Stimulated activated CD8-positive, alpha-beta memory T cell treated with anti-CD3 and anti-CD28 coated beads, Interleukin-12 subunit alpha, Interleukin-12 subunit beta, amount 100 ng/mL, for 4 hours (primary cell): ENCODE measurements at regions not wholly inside any gene's neighbourhood (a gene's known extent, or its start where the extent isn't known, plus 50 kb on each side); places are given as distances from the start of the nearest gene placed in this dataset.

ENCODE experiments used
- DNase-seq: peaks from one replicate; pipeline ENCODE4 v3.0.0-alpha.2; 2020; ENCODE audit warnings: low read depth

DNA sequence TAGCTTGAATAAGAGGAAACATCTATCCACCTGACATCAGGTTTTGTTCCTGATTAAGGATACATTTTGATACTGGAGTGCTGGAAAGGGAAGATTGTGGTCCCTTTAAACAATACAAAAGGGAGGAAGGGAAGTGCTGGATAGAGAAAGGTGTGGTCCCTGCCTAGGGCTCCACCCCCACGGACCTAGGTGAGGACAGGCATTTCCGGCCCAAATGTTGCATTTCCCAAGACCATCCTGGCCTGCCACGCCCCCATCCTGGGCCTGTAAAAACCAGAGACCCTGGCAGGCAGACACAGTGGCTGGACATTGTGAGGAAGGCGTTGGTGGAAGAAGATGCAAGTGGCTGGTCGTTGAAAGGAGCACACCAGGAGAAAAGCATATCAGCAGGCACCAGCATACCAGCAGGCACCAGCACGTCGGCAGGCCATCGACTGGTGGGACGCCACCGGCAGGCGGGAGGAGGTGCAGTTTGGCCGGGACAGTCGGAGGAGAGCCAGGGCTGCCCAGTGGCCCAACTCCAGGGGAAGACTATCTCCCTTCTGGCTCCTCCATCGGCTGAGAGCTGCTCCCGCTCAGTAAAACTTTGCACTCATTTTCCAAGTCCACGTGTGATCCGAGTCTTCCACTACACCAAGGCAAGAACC lies 53.2 kb upstream of the AMN1 start:
- no peak for DNase-seq

GRCh38 chr12:31780096-31780495 lies 51.3 kb upstream of the AMN1 start:
- no peak for DNase-seq

DNA sequence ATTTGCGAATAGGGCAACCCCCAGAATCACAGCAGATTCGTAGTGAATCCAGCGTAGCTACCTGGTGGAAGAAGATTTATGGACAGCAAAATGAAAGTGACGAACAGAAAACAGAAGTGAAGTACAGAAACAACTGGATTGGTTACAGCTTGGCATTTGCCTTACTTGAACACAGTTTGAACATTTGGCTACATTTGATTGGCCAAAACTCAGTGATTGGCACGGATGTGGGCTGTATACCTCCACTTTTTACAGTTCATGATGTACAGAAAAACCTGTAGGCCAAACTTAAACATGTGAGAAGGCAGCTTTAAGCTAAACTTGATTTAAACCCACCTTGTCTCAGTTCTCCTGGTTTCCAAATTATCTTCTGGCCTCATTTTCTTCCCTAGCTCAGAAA lies 49.9 kb upstream of the AMN1 start:
- DNase-seq, result no peak
